ENCODE measurements at regions not wholly inside any gene's neighbourhood (a gene's known extent, or its start where the extent isn't known, plus 50 kb on each side); places are given as distances from the start of the nearest gene placed in this dataset.

- TF ChIP-seq SIN3A (IDR thresholded peaks at IDR 0.05; ENCODE audit: borderline replicate concordance, insufficient read depth, low read depth, low read length) (no peak), TCF7L2 (IDR thresholded peaks at IDR 0.05; ENCODE audit: low read depth, low read length) (no peak), CTCF (IDR thresholded peaks at IDR 0.05) (no peak), POLR2AphosphoS5 (IDR thresholded peaks at IDR 0.05; ENCODE audit: low read depth, low read length) (no peak), REST (IDR thresholded peaks at IDR 0.05; ENCODE audit: insufficient read depth in 1 of 2, low read depth in 2 of 2, low read length in 1 of 2) (no peak)
- DNase-seq (ENCODE audit: low read depth, low spot score) = no peak
- no TSS peak for BruUV-seq (replicated peaks)
- CTCF ChIA-PET = no interaction called here
- Histone ChIP-seq H3K27ac (ENCODE audit: low read length) (no peak overlapping the region), H3K4me3 (ENCODE audit: low read depth in 2 of 2, low read length in 2 of 2) (no peak overlapping the region), H3K27me3 (ENCODE audit: control insufficient read depth, insufficient read depth, low read length) (no peaks in the 10 kb centered on the region), H3K36me3 (ENCODE audit: control insufficient read depth, insufficient read depth, low read length) (no peaks in the 10 kb centered on the region), H3K9me3 (ENCODE audit: control insufficient read depth, insufficient read depth, low read depth, low read length) (no peaks in the 10 kb centered on the region), H3K4me1 (ENCODE audit: control insufficient read depth, insufficient read depth, low read length) (no peaks in the 10 kb centered on the region)
- ATAC-seq = no peak
- POLR2A ChIA-PET = no interaction called here
- in situ Hi-C loops (cut with HindIII; ENCODE audit: low pct_unique_long_range_greater_than_20kb, low sequenced_read_pairs) = no loop called here
- intact Hi-C loops (cut with micrococcal nuclease; ENCODE audit: unreplicated experiment) = no loop called here
These were observed 245.4 kb downstream of the ZIC4 start for GRCh38 chr3:147160984-147161383.

GRCh38 chr3:147159141-147159540 lies 247.2 kb downstream of the ZIC4 start:
- no peak for TF ChIP-seq TCF7L2 (IDR thresholded peaks at IDR 0.05; ENCODE audit: low read depth, low read length)
- TF ChIP-seq REST (IDR thresholded peaks at IDR 0.05; ENCODE audit: insufficient read depth in 1 of 2, low read depth in 2 of 2, low read length in 1 of 2) = no peak
- TF ChIP-seq CTCF (IDR thresholded peaks at IDR 0.05) = no peak
- no peak for TF ChIP-seq POLR2AphosphoS5 (IDR thresholded peaks at IDR 0.05; ENCODE audit: low read depth, low read length)
- no peak for DNase-seq (ENCODE audit: low read depth, low spot score)
- ChIA-PET CTCF (no interaction called here), POLR2A (no interaction called here)
- Histone ChIP-seq H3K27ac (ENCODE audit: low read length) (no peak overlapping the region), H3K4me3 (ENCODE audit: low read depth in 2 of 2, low read length in 2 of 2) (no peak overlapping the region), H3K4me1 (ENCODE audit: control insufficient read depth, insufficient read depth, low read length) (no peaks in the 10 kb centered on the region), H3K36me3 (ENCODE audit: control insufficient read depth, insufficient read depth, low read length) (no peaks in the 10 kb centered on the region), H3K9me3 (ENCODE audit: control insufficient read depth, insufficient read depth, low read depth, low read length) (no peaks in the 10 kb centered on the region), H3K27me3 (ENCODE audit: control insufficient read depth, insufficient read depth, low read length) (no peaks in the 10 kb centered on the region)
- intact Hi-C loops (cut with micrococcal nuclease; ENCODE audit: unreplicated experiment) (no loop called here), in situ Hi-C loops (cut with HindIII; ENCODE audit: low pct_unique_long_range_greater_than_20kb, low sequenced_read_pairs) (no loop called here)
- no TSS peak for BruUV-seq (replicated peaks)
- ATAC-seq = no peak
